Loucy (cell line): ENCODE measurements at regions not wholly inside any gene's neighbourhood (a gene's known extent, or its start where the extent isn't known, plus 50 kb on each side); places are given as distances from the start of the nearest gene placed in this dataset.

Experiments
- H2AFZ ChIP-seq: fragments of 200-600 bp; sonication (generic); 2 replicates; pipeline ENCODE4 v1.6.0; 2016; ENCODE audit warnings: antibody characterized with exemption, mild to moderate bottlenecking, low read length, moderate library complexity
- H3F3A ChIP-seq: fragments of 200-600 bp; 2 replicates; pipeline ENCODE4 v1.6.0; 2016; ENCODE audit warnings: antibody characterized with exemption, low read depth, mild to moderate bottlenecking
- H3K27me3 ChIP-seq: fragments of 200-600 bp; sonication (generic); 2 replicates; pipeline ENCODE4 v1.6.1; 2014; ENCODE audit warnings: low read length, mild to moderate bottlenecking; ENCODE audit not compliant: insufficient read depth, poor library complexity, severe bottlenecking
- H3K36me3 ChIP-seq: fragments of 200-600 bp; sonication (generic); 2 replicates; pipeline ENCODE4 v1.6.1; 2016; ENCODE audit warnings: low read length; ENCODE audit not compliant: insufficient read depth
- H3K4me1 ChIP-seq: fragments of 200-600 bp; sonication (generic); 2 replicates; pipeline ENCODE4 v1.5.1; 2014; ENCODE audit warnings: low read length, mild to moderate bottlenecking; ENCODE audit not compliant: insufficient read depth, poor library complexity, severe bottlenecking
- H3K4me2 ChIP-seq: fragments of 200-600 bp; sonication (generic); 2 replicates; pipeline ENCODE4 v1.6.0; 2014; ENCODE audit warnings: antibody characterized with exemption, low read length, low read depth, mild to moderate bottlenecking; ENCODE audit not compliant: poor library complexity, severe bottlenecking
- H3K4me3 ChIP-seq: fragments of 200-600 bp; sonication (generic); 2 replicates; pipeline ENCODE4 v1.5.1; 2014; ENCODE audit warnings: low read length, mild to moderate bottlenecking, mixed read lengths; ENCODE audit not compliant: poor library complexity, severe bottlenecking
- H3K79me2 ChIP-seq: fragments of 200-600 bp; sonication (generic); 2 replicates; pipeline ENCODE4 v1.6.1; 2014; ENCODE audit warnings: low read length; ENCODE audit not compliant: insufficient read depth
- H3K9ac ChIP-seq: fragments of 200-600 bp; sonication (generic); 2 replicates; pipeline ENCODE4 v1.6.0; 2014; ENCODE audit warnings: mild to moderate bottlenecking, low read depth, low read length, moderate library complexity; ENCODE audit not compliant: poor library complexity, severe bottlenecking
- H3K9me2 ChIP-seq: fragments of 200-600 bp; sonication (generic); replicated peaks from 2 replicates; pipeline ENCODE4 v1.6.1; 2016; ENCODE audit warnings: low read depth, low read length, mixed read lengths
- H3K9me3 ChIP-seq: fragments of 200-600 bp; sonication (generic); 2 replicates; pipeline ENCODE4 v1.6.1; 2014; ENCODE audit warnings: mild to moderate bottlenecking, antibody characterized with exemption, low read length, low read depth; ENCODE audit not compliant: insufficient read depth
- H4K20me1 ChIP-seq: fragments of 200-600 bp; sonication (generic); 2 replicates; pipeline ENCODE4 v1.6.0; 2014; ENCODE audit warnings: antibody characterized with exemption, low read length, mild to moderate bottlenecking; ENCODE audit not compliant: insufficient read depth, poor library complexity, severe bottlenecking
- CTCF ChIP-seq: fragments of 200-600 bp; sonication (generic); conservative IDR thresholded peaks from 2 replicates; pipeline ENCODE4 v1.5.1; 2014; ENCODE audit warnings: mild to moderate bottlenecking, antibody characterized with exemption, low read length
- EZH2phosphoT487 ChIP-seq: fragments of 200-600 bp; IDR thresholded peaks from 2 replicates; pipeline ENCODE4 v1.6.1; 2018; ENCODE audit warnings: antibody characterized with exemption, mild to moderate bottlenecking, moderate library complexity, borderline replicate concordance

- Histone ChIP-seq H3K36me3 (no peaks in the 10 kb centered on the region), H3K4me1 (no peaks in the 10 kb centered on the region), H4K20me1 (no peaks in the 10 kb centered on the region), H2AFZ (no peak overlapping the region), H3K4me3 (no peak overlapping the region), H3K9me2 (no peaks in the 10 kb centered on the region), H3K9ac (no peak overlapping the region), H3K27me3 (no peaks in the 10 kb centered on the region), H3K9me3 (no peaks in the 10 kb centered on the region), H3F3A (no peaks in the 10 kb centered on the region), H3K79me2 (no peaks in the 10 kb centered on the region), H3K4me2 (no peak overlapping the region)
- TF ChIP-seq EZH2phosphoT487 (no peak), CTCF (no peak)
These were observed 575.0 kb upstream of the KLF12 start for GRCh38 chr13:74709226-74709625.

- Histone ChIP-seq H2AFZ (no peak overlapping the region), H3K79me2 (no peaks in the 10 kb centered on the region), H3K4me3 (no peak overlapping the region), H3K36me3 (no peaks in the 10 kb centered on the region), H3K4me2 (no peak overlapping the region), H3F3A (no peaks in the 10 kb centered on the region), H3K9me2 (no peaks in the 10 kb centered on the region), H3K9ac (no peak overlapping the region), H3K27me3 (no peaks in the 10 kb centered on the region), H4K20me1 (no peaks in the 10 kb centered on the region), H3K9me3 (no peaks in the 10 kb centered on the region), H3K4me1 (no peaks in the 10 kb centered on the region)
- TF ChIP-seq CTCF (no peak), EZH2phosphoT487 (no peak)
These were observed 574.4 kb upstream of the KLF12 start for GRCh38 chr13:74708629-74709028.

GRCh38 chr13:74707291-74707690 lies 573.1 kb upstream of the KLF12 start:
- Histone ChIP-seq H4K20me1 (no peaks in the 10 kb centered on the region), H3K9ac (no peak overlapping the region), H3K4me2 (no peak overlapping the region), H3K36me3 (no peaks in the 10 kb centered on the region), H3K4me1 (no peaks in the 10 kb centered on the region), H3K9me2 (no peaks in the 10 kb centered on the region), H3K9me3 (no peaks in the 10 kb centered on the region), H2AFZ (no peak overlapping the region), H3F3A (no peaks in the 10 kb centered on the region), H3K27me3 (no peaks in the 10 kb centered on the region), H3K4me3 (no peak overlapping the region), H3K79me2 (no peaks in the 10 kb centered on the region)
- no peak for TF ChIP-seq EZH2phosphoT487
- no peak for TF ChIP-seq CTCF
